PC-9 (cell line): ENCODE measurements at regions not wholly inside any gene's neighbourhood (a gene's known extent, or its start where the extent isn't known, plus 50 kb on each side); places are given as distances from the start of the nearest gene placed in this dataset.

Experiments used
- CTCF ChIP-seq: fragments of 200-600 bp; sonication (generic); conservative IDR thresholded peaks from 2 replicates; pipeline ENCODE4 v1.6.1; 2017; ENCODE audit warnings: mixed run types, antibody characterized with exemption, mild to moderate bottlenecking, moderate library complexity
- EZH2 ChIP-seq: fragments of 200-600 bp; sonication (generic); IDR thresholded peaks from 2 replicates; pipeline ENCODE4 v1.8.0; 2017; ENCODE audit warnings: antibody characterized with exemption, low read depth

- no peak for TF ChIP-seq CTCF
- no peak for TF ChIP-seq EZH2
Measured at GRCh38 chr12:78684419-78684818, 180.2 kb upstream of the SYT1 start.
